Sigmoid colon (tissue), 6 donors: ENCODE measurements at regions not wholly inside any gene's neighbourhood (a gene's known extent, or its start where the extent isn't known, plus 50 kb on each side); places are given as distances from the start of the nearest gene placed in this dataset.

Experiments
- DNase-seq: peaks from one replicate; pipeline ENCODE4 v3.0.0-alpha.2; 2019
- H3K27ac ChIP-seq, 4 donors: fragments of 200-600 bp; sonication (generic); one replicate each; pipeline ENCODE4 v1.5.1; 2016 to 2019; ENCODE audit warnings: mild to moderate bottlenecking in 1 of 4
- H3K27me3 ChIP-seq, 3 donors: fragments of 200-600 bp; sonication (generic); one replicate each; pipeline ENCODE4 v1.5.1; 2019; ENCODE audit warnings: mild to moderate bottlenecking in 1 of 3
- H3K36me3 ChIP-seq, 4 donors: fragments of 200-600 bp; sonication (generic); one replicate each; pipeline ENCODE4 v1.5.1; 2016 to 2019
- H3K4me1 ChIP-seq, 4 donors: fragments of 200-600 bp; sonication (generic); one replicate each; pipeline ENCODE4 v1.5.1; 2017 to 2019
- H3K4me3 ChIP-seq, 4 donors: fragments of 200-600 bp; sonication (generic); one replicate each; pipeline ENCODE4 v1.5.1; 2017 to 2019; ENCODE audit warnings: mild to moderate bottlenecking in 2 of 4, moderate library complexity in 1 of 4
- H3K9me3 ChIP-seq, 4 donors: fragments of 200-600 bp in 3 of 4; sonication (generic) in 3 of 4; one replicate each; pipeline versions ENCODE4 v1.5.1 to v1.6.1; 2013 to 2019
- EP300 ChIP-seq, 4 donors: sonication (generic); formaldehyde crosslinking; IDR thresholded peaks; one replicate each; pipeline ENCODE4 v1.6.1; 2017; ENCODE audit warnings: antibody characterized with exemption in 4 of 4
- POLR2A ChIP-seq, 2 donors: fragments of 450-650 bp; IDR thresholded peaks; one replicate each; pipeline ENCODE4 v1.6.1; 2016; ENCODE audit warnings: antibody characterized with exemption in 2 of 2, mild to moderate bottlenecking in 2 of 2, moderate library complexity in 2 of 2
- POLR2AphosphoS5 ChIP-seq, 4 donors: sonication (generic); formaldehyde crosslinking; IDR thresholded peaks; one replicate each; pipeline ENCODE4 v1.6.1; 2017; ENCODE audit warnings: antibody characterized with exemption in 4 of 4
- WGBS, 2 donors: extraction: QIAGEN DNeasy Blood & Tissue Kit; methylation state at CpG; one replicate each; pipeline ENCODE4 v1.1.7; 2013; 5-methylcytosine and 5-hydroxymethylcytosine counted together
- intact Hi-C: fragments of 100-400 bp; cut with DNase I; formaldehyde crosslinking; loops from one replicate; pipeline ENCODE4 v1.15.1; 2023
- TF ChIP-seq, protein P1 (sequence below), 4 experiments: fragments of 450-650 bp in 3 of 4; fragments of 200-600 bp in 1 of 4; IDR thresholded peaks; one replicate each; pipeline ENCODE4 v1.5.1; 2016 to 2019; ENCODE audit warnings: antibody characterized with exemption in 4 of 4, mild to moderate bottlenecking in 3 of 4, moderate library complexity in 2 of 4
- donor health status: healthy with polysubstance abuse.
- donor health status: healthy.

DNA sequence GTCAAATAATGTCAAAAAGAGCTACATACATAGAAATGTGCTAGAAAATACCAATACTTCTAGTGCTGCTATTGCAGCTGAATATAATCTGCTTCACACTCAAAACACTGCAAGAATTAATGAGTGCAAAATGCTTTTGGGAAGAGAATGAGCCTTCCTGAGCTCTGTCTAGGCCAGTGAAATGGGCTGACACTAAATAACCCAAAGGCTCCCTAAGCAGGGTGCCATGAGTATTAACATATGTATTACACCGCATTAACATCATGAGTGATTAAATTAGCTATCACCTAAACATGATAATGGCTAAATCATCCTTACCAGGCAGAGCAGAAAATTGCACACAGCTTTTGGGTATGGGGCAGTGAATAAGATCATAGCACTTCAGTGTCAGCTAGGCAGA is 806.3 kb upstream of the NECTIN3 start:
- Histone ChIP-seq H3K9me3 (no peaks in the 10 kb centered on the region), H3K4me1 (no peaks in the 10 kb centered on the region), H3K4me3 (no peak overlapping the region), H3K27ac (no peak overlapping the region), H3K27me3 (no peaks in the 10 kb centered on the region), H3K36me3 (no peaks in the 10 kb centered on the region)
- no peak for DNase-seq
- intact Hi-C loops, result no loop called here
- no peak for TF ChIP-seq POLR2AphosphoS5 (IDR thresholded peaks at IDR 0.05)
- TF ChIP-seq, protein P1, sequence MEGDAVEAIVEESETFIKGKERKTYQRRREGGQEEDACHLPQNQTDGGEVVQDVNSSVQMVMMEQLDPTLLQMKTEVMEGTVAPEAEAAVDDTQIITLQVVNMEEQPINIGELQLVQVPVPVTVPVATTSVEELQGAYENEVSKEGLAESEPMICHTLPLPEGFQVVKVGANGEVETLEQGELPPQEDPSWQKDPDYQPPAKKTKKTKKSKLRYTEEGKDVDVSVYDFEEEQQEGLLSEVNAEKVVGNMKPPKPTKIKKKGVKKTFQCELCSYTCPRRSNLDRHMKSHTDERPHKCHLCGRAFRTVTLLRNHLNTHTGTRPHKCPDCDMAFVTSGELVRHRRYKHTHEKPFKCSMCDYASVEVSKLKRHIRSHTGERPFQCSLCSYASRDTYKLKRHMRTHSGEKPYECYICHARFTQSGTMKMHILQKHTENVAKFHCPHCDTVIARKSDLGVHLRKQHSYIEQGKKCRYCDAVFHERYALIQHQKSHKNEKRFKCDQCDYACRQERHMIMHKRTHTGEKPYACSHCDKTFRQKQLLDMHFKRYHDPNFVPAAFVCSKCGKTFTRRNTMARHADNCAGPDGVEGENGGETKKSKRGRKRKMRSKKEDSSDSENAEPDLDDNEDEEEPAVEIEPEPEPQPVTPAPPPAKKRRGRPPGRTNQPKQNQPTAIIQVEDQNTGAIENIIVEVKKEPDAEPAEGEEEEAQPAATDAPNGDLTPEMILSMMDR (IDR thresholded peaks at IDR 0.05), result no peak
- no peak for TF ChIP-seq EP300 (IDR thresholded peaks at IDR 0.05)
- no peak for TF ChIP-seq POLR2A (IDR thresholded peaks at IDR 0.05)
- WGBS, 2 donors, result 71 to 86% methylated on average over 1 of the region's 1 CpG

DNA sequence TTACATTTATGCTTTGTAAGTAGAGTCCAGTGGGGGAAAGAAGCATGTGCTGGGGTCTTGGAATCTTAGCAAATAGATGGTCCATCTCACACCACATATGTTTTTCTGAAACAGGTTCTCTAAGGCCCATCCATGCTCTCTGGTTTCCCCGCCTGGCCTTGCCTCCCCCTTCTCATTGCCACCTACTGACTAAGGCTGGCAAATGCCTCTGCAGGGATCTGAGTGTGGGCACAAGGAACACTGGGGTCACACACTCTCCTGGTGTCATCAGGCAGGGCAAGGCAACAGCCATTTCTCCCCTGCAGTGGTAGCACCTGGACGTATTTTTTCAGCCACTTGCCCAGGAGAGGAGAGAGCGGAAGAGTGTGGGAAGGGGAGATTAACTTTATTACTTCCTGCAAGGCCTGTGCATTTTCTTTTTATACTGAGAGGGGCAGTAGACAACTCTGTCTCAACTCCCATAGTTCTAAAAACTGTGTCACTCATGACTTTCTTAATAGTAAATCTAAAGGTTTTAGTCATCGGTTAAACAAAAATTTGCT is 804.2 kb upstream of the NECTIN3 start:
- no peak overlapping the region for H3K27ac ChIP-seq
- H3K4me3 ChIP-seq, result no peak overlapping the region
- H3K9me3 ChIP-seq, result no peaks in the 10 kb centered on the region
- no peak for DNase-seq
- WGBS, 2 donors, result 77 to 92% methylated on average over 4 of the region's 4 CpGs
- TF ChIP-seq, protein P1 (IDR thresholded peaks at IDR 0.05), result no peak
- TF ChIP-seq EP300 (IDR thresholded peaks at IDR 0.05) (no peak), POLR2AphosphoS5 (IDR thresholded peaks at IDR 0.05) (no peak), POLR2A (IDR thresholded peaks at IDR 0.05) (no peak)
- H3K4me1 ChIP-seq, result no peaks in the 10 kb centered on the region
- H3K36me3 ChIP-seq, result no peaks in the 10 kb centered on the region
- no peaks in the 10 kb centered on the region for H3K27me3 ChIP-seq
- intact Hi-C loops, result no loop called here

DNA sequence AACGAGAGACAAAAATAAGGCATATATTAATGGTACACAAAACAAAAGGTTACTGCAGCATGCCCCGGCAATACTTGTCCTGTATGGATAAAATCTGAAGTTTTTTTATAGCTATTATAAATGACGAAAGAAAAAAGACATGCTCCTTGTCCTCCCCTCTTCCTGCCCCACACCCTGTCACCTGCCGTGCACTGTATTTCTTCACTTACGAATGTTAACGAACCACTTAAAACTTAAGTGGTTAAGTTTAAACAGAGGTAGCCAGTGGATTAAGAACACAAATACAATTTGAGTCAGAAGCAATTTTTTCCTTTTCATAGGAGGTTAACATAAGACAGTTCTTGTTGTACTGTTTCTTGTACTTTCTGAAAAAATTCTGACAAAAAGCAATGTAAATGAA is 799.1 kb upstream of the NECTIN3 start:
- Histone ChIP-seq H3K36me3 (no peaks in the 10 kb centered on the region), H3K4me3 (no peak overlapping the region), H3K4me1 (no peaks in the 10 kb centered on the region), H3K27ac (no peak overlapping the region), H3K9me3 (no peaks in the 10 kb centered on the region), H3K27me3 (no peaks in the 10 kb centered on the region)
- WGBS, 2 donors, result 53 to 67% methylated on average over 6 of the region's 6 CpGs
- intact Hi-C loops, result no loop called here
- TF ChIP-seq POLR2A (IDR thresholded peaks at IDR 0.05) (no peak), EP300 (IDR thresholded peaks at IDR 0.05) (no peak), POLR2AphosphoS5 (IDR thresholded peaks at IDR 0.05) (no peak)
- TF ChIP-seq, protein P1 (IDR thresholded peaks at IDR 0.05), result no peak
- DNase-seq, result no peak

GRCh38 chr3:110291886-110292501 is 779.6 kb upstream of the NECTIN3 start:
- Histone ChIP-seq H3K27me3 (no peaks in the 10 kb centered on the region), H3K27ac (no peak overlapping the region), H3K9me3 (peaks cover 0 to 5% (median 0%) of the 10 kb centered on the region in 4 donors), H3K4me3 (no peak overlapping the region), H3K4me1 (no peaks in the 10 kb centered on the region), H3K36me3 (no peaks in the 10 kb centered on the region)
- 88 to 95% methylated on average over 1 of the region's 1 CpG for WGBS, 2 donors
- TF ChIP-seq EP300 (IDR thresholded peaks at IDR 0.05) (no peak), POLR2AphosphoS5 (IDR thresholded peaks at IDR 0.05) (no peak), POLR2A (IDR thresholded peaks at IDR 0.05) (no peak)
- TF ChIP-seq, protein P1 (IDR thresholded peaks at IDR 0.05), result no peak
- intact Hi-C loops, result no loop called here
- no peak for DNase-seq

GRCh38 chr3:110293660-110294059 is 778.0 kb upstream of the NECTIN3 start:
- intact Hi-C loops, result no loop called here
- Histone ChIP-seq H3K4me1 (no peaks in the 10 kb centered on the region), H3K9me3 (peaks cover 0 to 5% (median 0%) of the 10 kb centered on the region in 4 donors), H3K4me3 (no peak overlapping the region), H3K27me3 (no peaks in the 10 kb centered on the region), H3K36me3 (no peaks in the 10 kb centered on the region), H3K27ac (no peak overlapping the region)
- DNase-seq, result no peak
- TF ChIP-seq POLR2A (IDR thresholded peaks at IDR 0.05) (no peak), POLR2AphosphoS5 (IDR thresholded peaks at IDR 0.05) (no peak), EP300 (IDR thresholded peaks at IDR 0.05) (no peak)
- TF ChIP-seq, protein P1 (IDR thresholded peaks at IDR 0.05), result no peak
